ENCODE measurements at regions not wholly inside any gene's neighbourhood (a gene's known extent, or its start where the extent isn't known, plus 50 kb on each side); places are given as distances from the start of the nearest gene placed in this dataset.

GRCh38 chr21:18007121-18007520 lies 188.0 kb upstream of the C21orf91 start:
- TF ChIP-seq, protein P1, sequence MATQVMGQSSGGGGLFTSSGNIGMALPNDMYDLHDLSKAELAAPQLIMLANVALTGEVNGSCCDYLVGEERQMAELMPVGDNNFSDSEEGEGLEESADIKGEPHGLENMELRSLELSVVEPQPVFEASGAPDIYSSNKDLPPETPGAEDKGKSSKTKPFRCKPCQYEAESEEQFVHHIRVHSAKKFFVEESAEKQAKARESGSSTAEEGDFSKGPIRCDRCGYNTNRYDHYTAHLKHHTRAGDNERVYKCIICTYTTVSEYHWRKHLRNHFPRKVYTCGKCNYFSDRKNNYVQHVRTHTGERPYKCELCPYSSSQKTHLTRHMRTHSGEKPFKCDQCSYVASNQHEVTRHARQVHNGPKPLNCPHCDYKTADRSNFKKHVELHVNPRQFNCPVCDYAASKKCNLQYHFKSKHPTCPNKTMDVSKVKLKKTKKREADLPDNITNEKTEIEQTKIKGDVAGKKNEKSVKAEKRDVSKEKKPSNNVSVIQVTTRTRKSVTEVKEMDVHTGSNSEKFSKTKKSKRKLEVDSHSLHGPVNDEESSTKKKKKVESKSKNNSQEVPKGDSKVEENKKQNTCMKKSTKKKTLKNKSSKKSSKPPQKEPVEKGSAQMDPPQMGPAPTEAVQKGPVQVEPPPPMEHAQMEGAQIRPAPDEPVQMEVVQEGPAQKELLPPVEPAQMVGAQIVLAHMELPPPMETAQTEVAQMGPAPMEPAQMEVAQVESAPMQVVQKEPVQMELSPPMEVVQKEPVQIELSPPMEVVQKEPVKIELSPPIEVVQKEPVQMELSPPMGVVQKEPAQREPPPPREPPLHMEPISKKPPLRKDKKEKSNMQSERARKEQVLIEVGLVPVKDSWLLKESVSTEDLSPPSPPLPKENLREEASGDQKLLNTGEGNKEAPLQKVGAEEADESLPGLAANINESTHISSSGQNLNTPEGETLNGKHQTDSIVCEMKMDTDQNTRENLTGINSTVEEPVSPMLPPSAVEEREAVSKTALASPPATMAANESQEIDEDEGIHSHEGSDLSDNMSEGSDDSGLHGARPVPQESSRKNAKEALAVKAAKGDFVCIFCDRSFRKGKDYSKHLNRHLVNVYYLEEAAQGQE (IDR thresholded peaks at IDR 0.05; ENCODE audit: insufficient replicate concordance, low read depth) = no peak
- TF ChIP-seq, protein P2, sequence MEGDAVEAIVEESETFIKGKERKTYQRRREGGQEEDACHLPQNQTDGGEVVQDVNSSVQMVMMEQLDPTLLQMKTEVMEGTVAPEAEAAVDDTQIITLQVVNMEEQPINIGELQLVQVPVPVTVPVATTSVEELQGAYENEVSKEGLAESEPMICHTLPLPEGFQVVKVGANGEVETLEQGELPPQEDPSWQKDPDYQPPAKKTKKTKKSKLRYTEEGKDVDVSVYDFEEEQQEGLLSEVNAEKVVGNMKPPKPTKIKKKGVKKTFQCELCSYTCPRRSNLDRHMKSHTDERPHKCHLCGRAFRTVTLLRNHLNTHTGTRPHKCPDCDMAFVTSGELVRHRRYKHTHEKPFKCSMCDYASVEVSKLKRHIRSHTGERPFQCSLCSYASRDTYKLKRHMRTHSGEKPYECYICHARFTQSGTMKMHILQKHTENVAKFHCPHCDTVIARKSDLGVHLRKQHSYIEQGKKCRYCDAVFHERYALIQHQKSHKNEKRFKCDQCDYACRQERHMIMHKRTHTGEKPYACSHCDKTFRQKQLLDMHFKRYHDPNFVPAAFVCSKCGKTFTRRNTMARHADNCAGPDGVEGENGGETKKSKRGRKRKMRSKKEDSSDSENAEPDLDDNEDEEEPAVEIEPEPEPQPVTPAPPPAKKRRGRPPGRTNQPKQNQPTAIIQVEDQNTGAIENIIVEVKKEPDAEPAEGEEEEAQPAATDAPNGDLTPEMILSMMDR (IDR thresholded peaks at IDR 0.05; ENCODE audit: insufficient read depth, low read length) = no peak
- no peak for TF ChIP-seq GABPA (IDR thresholded peaks at IDR 0.05; ENCODE audit: low read depth)
- TF ChIP-seq SPI1 (IDR thresholded peaks at IDR 0.05; ENCODE audit: borderline replicate concordance, low read depth) = no peak
- TF ChIP-seq POLR2AphosphoS5 (IDR thresholded peaks at IDR 0.05; ENCODE audit: low read depth) = no peak
- H3K27me3 ChIP-seq (ENCODE audit: insufficient read depth, poor library complexity, severe bottlenecking) = no peaks in the 10 kb centered on the region
- no peak overlapping the region for H3K27ac ChIP-seq (replicated peaks)
- no peak overlapping the region for H3K4me3 ChIP-seq (replicated peaks; ENCODE audit: insufficient read depth, low read length)
- DNase-seq (ENCODE audit: low read depth in 1 of 2, low spot score in 1 of 2) = no peak

DNA sequence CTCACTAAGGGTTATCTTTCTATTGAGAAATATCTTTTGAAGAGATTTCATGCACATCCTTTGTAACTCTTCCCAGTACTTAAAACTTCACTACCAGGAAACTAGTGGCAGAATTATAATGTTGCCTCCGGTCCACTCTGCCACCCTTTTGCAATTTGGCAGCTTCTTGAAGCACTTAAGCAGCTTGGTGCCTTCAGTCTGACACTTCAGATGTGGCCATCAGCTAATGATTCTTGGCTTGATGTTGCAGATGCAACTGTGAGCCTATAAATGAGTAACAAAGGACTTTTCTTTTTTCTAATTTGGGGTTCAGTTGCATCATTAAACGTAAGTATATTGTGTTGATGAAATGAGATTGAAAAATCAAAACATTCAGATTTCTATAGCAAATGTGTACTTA lies 187.5 kb upstream of the C21orf91 start:
- DNase-seq (ENCODE audit: low read depth in 1 of 2, low spot score in 1 of 2) = no peak
- no peaks in the 10 kb centered on the region for H3K27me3 ChIP-seq (ENCODE audit: insufficient read depth, poor library complexity, severe bottlenecking)
- TF ChIP-seq, protein P1 (IDR thresholded peaks at IDR 0.05; ENCODE audit: insufficient replicate concordance, low read depth) = no peak
- TF ChIP-seq POLR2AphosphoS5 (IDR thresholded peaks at IDR 0.05; ENCODE audit: low read depth) = no peak
- TF ChIP-seq GABPA (IDR thresholded peaks at IDR 0.05; ENCODE audit: low read depth) = no peak
- TF ChIP-seq, protein P2 (IDR thresholded peaks at IDR 0.05; ENCODE audit: insufficient read depth, low read length) = no peak
- TF ChIP-seq SPI1 (IDR thresholded peaks at IDR 0.05; ENCODE audit: borderline replicate concordance, low read depth) = no peak
- H3K4me3 ChIP-seq (replicated peaks; ENCODE audit: insufficient read depth, low read length) = no peak overlapping the region
- H3K27ac ChIP-seq (replicated peaks) = no peak overlapping the region

- H3K27me3 ChIP-seq (ENCODE audit: insufficient read depth, poor library complexity, severe bottlenecking) = no peaks in the 10 kb centered on the region
- TF ChIP-seq, protein P2 (IDR thresholded peaks at IDR 0.05; ENCODE audit: insufficient read depth, low read length) = no peak
- TF ChIP-seq SPI1 (IDR thresholded peaks at IDR 0.05; ENCODE audit: borderline replicate concordance, low read depth) = no peak
- no peak for TF ChIP-seq GABPA (IDR thresholded peaks at IDR 0.05; ENCODE audit: low read depth)
- TF ChIP-seq POLR2AphosphoS5 (IDR thresholded peaks at IDR 0.05; ENCODE audit: low read depth) = no peak
- TF ChIP-seq, protein P1 (IDR thresholded peaks at IDR 0.05; ENCODE audit: insufficient replicate concordance, low read depth) = no peak
- no peak for DNase-seq (ENCODE audit: low read depth in 1 of 2, low spot score in 1 of 2)
Observed at GRCh38 chr21:18002393-18002792, 183.2 kb upstream of the C21orf91 start.

More at GRCh38 chr21:18002393-18002792, 183.2 kb upstream of the C21orf91 start:
- H3K4me3 ChIP-seq (replicated peaks; ENCODE audit: insufficient read depth, low read length) = no peak overlapping the region
- H3K27ac ChIP-seq (replicated peaks) = no peak overlapping the region

Measured in HL-60 (cell line).